ENCODE measurements at regions not wholly inside any gene's neighbourhood (a gene's known extent, or its start where the extent isn't known, plus 50 kb on each side); places are given as distances from the start of the nearest gene placed in this dataset.

GRCh38 chr12:84035766-84036165 lies 876.8 kb downstream of the SLC6A15 start:
- no peak for TF ChIP-seq POLR2AphosphoS5 (IDR thresholded peaks at IDR 0.05; ENCODE audit: low read depth, low read length)
- no peak for TF ChIP-seq SIN3A (IDR thresholded peaks at IDR 0.05; ENCODE audit: borderline replicate concordance, insufficient read depth, low read length)
- no peak for TF ChIP-seq TAF1 (IDR thresholded peaks at IDR 0.05; ENCODE audit: borderline replicate concordance, insufficient read depth, low read length)
- TF ChIP-seq REST (IDR thresholded peaks at IDR 0.05; ENCODE audit: insufficient read depth in 1 of 2, low read depth in 2 of 2, low read length in 2 of 2): no peak
- no peak for TF ChIP-seq FOXP2 (optimal IDR thresholded peaks at IDR 0.05; ENCODE audit: borderline replicate concordance, extremely low read depth, extremely low read length, insufficient read depth)

Measured in PFSK-1 (cell line).